ENCODE measurements at regions not wholly inside any gene's neighbourhood (a gene's known extent, or its start where the extent isn't known, plus 50 kb on each side); places are given as distances from the start of the nearest gene placed in this dataset.

GRCh38 chr20:40120827-40121226 lies 568.2 kb downstream of the MAFB start:
- no peak for DNase-seq

- DNase-seq: no peak
These were observed 577.8 kb downstream of the MAFB start for GRCh38 chr20:40111282-40111681.

DNA sequence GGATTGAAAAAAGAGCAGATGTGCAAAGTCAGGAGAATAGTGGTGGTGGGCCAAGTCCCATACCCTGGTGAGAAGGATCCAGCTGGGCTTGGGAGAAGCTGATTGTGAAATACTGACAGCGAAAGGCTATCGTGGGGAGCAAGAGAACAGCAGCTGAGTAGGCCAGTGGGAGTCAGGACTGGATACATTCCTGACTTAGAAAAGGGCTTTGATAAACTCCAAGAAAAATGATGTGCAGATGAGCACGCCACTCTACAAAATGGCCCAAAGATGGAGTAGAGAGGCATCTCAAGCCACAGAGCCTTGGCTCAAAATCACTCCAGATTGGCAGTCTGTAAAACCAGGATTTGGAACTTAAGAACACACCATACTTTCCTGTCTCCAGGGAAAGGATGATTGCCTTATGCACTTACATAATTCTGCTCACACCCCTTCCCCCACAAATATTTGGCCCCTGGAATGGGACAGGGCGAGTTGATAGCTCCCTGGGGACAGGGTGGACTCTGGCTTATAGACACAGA lies 578.7 kb downstream of the MAFB start:
- no peak for DNase-seq

DNA sequence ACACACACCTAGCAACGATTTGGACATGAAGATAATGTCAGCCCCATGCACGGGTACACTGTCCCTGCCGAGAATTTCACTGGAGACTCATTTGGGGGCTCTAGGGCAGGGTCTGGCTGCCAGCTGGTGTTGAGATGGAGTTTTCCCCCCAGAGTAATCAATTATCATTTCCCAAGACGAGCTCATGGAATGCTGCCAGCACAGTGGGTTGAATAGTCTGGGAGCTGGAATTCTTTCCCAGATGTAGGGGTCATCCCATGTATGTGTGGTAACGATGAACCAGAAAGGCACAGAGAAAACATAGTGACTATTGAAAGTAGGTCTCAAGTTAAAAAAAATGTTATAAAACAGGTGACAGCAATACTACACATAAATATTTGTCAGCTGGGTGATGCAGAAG lies 579.9 kb downstream of the MAFB start:
- no peak for DNase-seq

DNA sequence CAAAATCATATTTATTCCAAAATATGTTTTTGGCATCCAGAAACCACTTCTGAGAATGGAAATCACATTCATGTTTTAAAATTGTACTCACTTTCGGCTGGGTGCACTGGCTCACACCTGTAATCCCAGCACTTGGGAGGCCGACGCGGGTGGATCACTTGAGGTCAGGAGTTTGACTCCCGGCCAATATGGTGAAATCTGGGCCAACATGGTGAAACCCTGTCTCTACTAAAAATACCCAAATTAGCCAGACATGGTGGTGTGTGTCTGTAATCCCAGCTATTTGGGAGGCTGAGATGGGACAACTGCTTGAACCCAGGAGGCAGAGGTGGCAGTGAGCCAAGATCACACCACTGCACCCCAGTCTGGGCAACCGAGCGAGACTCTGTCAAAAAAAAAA lies 580.7 kb downstream of the MAFB start:
- no peak for DNase-seq

GRCh38 chr20:40104959-40105358 lies 584.1 kb downstream of the MAFB start:
- no peak for DNase-seq

DNA sequence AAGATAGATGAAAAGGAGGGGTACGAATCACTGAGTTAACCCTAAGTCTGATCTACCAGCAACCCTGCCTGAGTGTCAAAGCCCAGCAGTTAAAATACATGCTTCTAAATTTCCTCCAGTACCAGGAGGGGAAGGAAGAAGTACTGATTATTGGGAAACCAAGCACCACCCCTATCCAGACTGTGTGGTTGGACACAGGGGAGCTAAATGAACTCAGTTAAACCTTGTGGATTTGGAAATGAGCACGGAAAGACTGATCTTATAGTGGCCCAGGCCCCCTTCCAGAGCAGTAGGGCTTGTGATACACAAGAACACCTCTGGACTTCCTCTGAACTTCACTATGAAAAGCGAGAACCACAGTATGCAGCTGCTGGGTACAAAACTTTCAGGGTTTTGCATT lies 585.6 kb downstream of the MAFB start:
- DNase-seq: no peak

- DNase-seq: no peak
These were observed 587.5 kb downstream of the MAFB start for GRCh38 chr20:40101560-40101959.

- DNase-seq: no peak
These were observed 588.8 kb downstream of the MAFB start for GRCh38 chr20:40100261-40100660.

GRCh38 chr20:40090236-40090635 lies 598.8 kb downstream of the MAFB start:
- DNase-seq: no peak

- DNase-seq: no peak
These were observed 601.5 kb downstream of the MAFB start for GRCh38 chr20:40087496-40087895.

GRCh38 chr20:40085513-40085912 lies 603.5 kb downstream of the MAFB start:
- DNase-seq: no peak

DNA sequence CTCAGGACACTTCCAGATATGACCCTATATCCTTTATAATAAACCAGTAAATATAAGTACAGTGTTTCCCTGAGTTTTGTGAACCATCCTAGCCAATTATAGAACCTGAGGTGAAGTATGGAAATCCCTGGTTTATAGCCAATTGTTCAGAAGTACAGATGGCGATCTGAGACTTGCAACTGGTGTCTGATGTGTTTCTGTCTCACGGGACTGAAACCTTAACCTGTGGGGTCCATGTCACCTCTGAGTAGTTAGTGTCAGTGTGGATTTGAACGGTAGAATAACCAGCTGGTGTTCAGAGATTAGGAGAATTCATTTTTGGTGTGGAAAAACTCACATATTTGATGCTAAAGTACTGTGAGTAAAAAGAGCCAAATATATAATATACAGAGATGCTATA lies 606.6 kb downstream of the MAFB start:
- no peak for DNase-seq

DNA sequence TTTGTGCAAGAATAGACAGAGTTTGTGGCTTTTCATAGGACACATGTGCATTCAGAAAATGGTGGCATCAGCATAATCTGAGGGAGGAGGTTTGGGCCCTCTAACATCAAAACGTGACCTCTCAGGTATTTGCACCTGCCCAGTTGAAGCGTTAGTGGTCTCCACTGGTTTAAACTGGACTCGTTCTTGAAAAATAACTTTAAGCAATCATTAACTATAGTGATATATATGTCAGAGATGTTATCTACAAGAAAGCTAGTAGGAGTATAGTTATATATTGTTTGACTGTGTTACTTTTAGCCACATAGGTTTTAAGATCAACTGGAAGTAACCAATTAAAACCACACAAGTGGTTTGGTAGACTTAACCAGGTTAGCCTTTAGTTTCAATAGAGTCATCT lies 607.4 kb downstream of the MAFB start:
- no peak for DNase-seq

GRCh38 chr20:40080041-40080652 lies 608.9 kb downstream of the MAFB start:
- no peak for DNase-seq

GRCh38 chr20:40073535-40074111 lies 615.4 kb downstream of the MAFB start:
- no peak for DNase-seq

- no peak for DNase-seq
These were observed 616.1 kb downstream of the MAFB start for GRCh38 chr20:40072907-40073306.

DNA sequence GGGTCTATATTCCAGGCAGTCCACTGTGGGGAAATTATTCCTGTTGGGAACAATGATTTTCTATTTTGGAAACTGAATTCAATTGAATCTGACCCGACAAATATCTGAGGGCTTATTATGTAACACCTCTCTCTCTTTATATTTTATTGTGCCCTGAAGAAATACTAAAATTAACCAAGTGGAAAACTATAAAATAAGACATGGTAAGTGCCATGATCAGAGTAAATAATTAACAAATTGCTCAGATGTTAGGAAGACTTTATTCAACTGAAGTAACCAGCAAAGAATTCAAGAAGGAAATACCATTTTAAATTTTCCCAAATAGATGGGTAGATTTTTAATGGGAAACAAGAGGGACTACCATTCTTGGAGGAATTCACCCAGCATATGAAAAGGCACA lies 632.9 kb downstream of the MAFB start:
- DNase-seq: no peak

DNA sequence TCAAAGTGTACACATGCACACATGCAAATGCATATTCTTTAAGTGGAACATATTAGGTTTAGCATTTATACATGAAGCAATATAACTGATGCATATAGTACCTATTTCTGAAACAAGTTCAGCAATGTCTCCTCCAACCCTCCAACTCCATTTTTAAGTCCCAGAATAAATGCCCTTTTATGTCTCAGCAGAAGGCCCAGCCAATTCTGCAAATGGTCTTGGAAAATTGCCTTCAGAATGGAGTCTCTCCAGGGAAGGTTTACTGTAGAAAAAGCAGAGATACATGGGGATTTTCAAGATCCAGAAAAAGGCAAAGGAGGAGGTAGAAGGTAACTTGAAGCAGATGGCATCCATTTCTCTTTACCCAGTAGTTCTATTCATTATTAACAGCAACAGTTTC lies 633.3 kb downstream of the MAFB start:
- DNase-seq: no peak

GRCh38 chr20:40054311-40054710 lies 634.7 kb downstream of the MAFB start:
- DNase-seq: no peak

- no peak for DNase-seq
These were observed 638.4 kb downstream of the MAFB start for GRCh38 chr20:40050596-40050995.

DNA sequence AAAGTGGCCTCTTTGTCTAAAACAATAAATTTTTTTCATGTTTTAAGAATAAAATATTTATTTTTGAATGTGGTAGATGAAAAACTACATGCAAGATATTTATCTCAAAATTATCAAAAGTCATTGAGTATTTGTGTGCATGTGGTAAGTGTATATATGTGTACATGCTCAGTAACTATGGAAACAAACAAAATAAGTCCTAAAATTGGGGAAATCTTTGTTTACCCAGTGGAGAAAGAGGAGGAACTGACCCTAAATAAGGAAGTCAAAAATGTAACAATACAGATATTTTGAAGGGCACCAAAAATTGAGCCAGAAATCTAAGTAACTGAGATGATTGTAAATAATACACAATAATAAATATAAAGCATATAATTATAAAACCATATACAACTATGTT lies 639.2 kb downstream of the MAFB start:
- DNase-seq: no peak

GRCh38 chr20:40046703-40047102 lies 642.3 kb downstream of the MAFB start:
- no peak for DNase-seq

DNA sequence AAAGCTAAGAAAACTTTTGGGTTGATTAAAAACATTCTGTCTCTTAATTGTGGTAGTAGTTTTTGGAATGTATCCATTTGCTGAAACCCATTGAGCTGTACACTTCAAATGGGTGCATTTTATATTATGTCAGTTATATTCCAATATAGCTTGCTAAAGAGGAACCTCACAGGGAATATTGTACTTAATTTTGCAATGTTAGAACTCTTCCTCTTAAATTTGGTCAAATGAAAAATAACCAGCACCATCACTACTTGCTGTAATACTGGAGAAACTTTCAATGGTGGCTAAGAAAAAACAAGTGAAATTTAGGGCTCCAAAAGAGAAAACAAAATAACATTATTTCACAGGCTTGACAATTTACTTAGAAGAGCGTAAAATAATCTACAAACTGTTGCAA lies 651.5 kb downstream of the MAFB start:
- no peak for DNase-seq

GRCh38 chr20:40029589-40029988 lies 659.4 kb downstream of the MAFB start:
- DNase-seq: no peak
